ENCODE measurements at regions not wholly inside any gene's neighbourhood (a gene's known extent, or its start where the extent isn't known, plus 50 kb on each side); places are given as distances from the start of the nearest gene placed in this dataset.
"Not testable (repeated sequence)": the region's sequence is repeated elsewhere in the genome, so short reads cannot be mapped to it uniquely, and the experiment has no call there.

DNA sequence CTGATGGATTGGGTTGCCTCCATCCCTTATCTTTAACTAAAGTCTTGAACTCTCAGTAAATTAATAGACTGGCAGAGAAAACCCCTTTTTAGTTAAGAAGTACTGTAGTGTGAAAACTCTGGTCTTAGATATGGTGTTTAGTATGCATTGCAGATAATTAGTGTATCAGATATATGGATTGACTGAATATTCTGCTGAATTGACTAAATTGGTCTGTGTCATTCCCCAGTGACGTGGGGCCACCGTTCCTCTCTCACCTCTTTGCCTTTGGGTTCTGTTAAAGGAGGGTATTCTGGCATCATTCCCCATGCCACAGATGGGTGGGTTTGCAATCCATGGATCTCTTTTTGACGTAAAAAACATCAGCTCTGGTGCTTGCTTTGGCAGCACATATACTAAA, 67.1 kb upstream of the XPO1 start:
- Histone ChIP-seq H3K4me3 (ENCODE audit: low read length) (no peak overlapping the region), H3K4me1 (ENCODE audit: control insufficient read depth, low read depth, low read length) (no peaks in the 10 kb centered on the region), H3K36me3 (ENCODE audit: control insufficient read depth, low read depth, low read length) (no peaks in the 10 kb centered on the region), H3K9me3 (ENCODE audit: control insufficient read depth, low read depth, low read length) (no peaks in the 10 kb centered on the region), H3K9ac (ENCODE audit: low read length) (no peak overlapping the region), H3K27me3 (ENCODE audit: control insufficient read depth, insufficient read depth, low read length) (no peaks in the 10 kb centered on the region), H3K27ac (ENCODE audit: low read length) (no peak overlapping the region)

DNA sequence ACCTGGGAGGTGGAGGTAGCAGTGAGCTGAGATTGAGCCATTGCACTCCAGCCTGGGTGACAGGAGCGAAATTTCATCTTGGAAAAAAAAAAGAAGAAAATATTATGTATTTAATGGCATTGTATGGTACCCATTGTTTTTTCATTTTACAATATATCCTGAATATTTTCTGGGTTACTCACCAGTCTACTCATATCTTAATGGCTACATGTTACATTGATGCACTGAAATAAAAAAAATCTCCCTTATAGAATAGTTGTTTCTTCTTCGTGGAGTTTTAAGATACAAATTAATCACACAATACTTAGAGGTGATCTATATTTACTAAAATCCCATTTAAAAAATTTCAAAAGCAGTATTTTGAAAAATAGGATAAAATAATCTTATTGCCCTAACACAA, 66.3 kb upstream of the XPO1 start:
- H3K9me3 ChIP-seq (ENCODE audit: control insufficient read depth, low read depth, low read length), result no peaks in the 10 kb centered on the region
- no peaks in the 10 kb centered on the region for H3K36me3 ChIP-seq (ENCODE audit: control insufficient read depth, low read depth, low read length)
- no peak overlapping the region for H3K9ac ChIP-seq (ENCODE audit: low read length)
- H3K4me1 ChIP-seq (ENCODE audit: control insufficient read depth, low read depth, low read length), result no peaks in the 10 kb centered on the region
- no peak overlapping the region for H3K27ac ChIP-seq (ENCODE audit: low read length)
- no peak overlapping the region for H3K4me3 ChIP-seq (ENCODE audit: low read length)
- no peaks in the 10 kb centered on the region for H3K27me3 ChIP-seq (ENCODE audit: control insufficient read depth, insufficient read depth, low read length)

DNA sequence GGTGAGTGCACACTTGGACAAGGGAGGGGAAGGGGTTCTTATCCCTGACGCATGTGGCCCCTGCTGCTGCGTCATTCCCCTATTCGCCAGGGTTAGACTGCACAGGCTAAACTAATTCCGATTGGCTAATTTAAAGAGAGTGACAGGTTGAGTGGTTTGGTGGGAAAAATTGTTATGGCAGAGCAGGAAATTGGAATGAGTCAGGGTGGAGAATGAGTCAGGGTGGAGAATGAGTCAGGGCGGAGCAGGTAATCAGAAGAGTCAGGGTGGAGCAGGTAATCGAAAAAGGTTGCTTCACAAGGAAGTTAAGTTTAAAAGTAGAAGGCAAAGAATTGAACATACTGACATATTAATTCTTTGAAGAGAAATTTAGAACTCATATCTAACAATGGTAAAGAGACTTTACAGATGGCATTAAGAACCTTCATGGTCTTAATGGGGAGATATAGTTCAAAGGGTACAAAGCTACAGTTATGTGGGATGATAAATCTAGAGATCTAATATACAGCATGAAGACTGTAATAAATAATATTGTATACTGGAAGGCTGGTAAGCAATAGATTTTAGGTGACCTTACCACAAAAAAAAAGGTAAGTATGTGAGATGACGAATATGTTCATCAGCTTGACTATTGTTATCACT, 60.5 kb upstream of the XPO1 start:
- H3K27me3 ChIP-seq (ENCODE audit: control insufficient read depth, insufficient read depth, low read length); H3K27ac ChIP-seq (ENCODE audit: low read length): not testable (repeated sequence)

DNA sequence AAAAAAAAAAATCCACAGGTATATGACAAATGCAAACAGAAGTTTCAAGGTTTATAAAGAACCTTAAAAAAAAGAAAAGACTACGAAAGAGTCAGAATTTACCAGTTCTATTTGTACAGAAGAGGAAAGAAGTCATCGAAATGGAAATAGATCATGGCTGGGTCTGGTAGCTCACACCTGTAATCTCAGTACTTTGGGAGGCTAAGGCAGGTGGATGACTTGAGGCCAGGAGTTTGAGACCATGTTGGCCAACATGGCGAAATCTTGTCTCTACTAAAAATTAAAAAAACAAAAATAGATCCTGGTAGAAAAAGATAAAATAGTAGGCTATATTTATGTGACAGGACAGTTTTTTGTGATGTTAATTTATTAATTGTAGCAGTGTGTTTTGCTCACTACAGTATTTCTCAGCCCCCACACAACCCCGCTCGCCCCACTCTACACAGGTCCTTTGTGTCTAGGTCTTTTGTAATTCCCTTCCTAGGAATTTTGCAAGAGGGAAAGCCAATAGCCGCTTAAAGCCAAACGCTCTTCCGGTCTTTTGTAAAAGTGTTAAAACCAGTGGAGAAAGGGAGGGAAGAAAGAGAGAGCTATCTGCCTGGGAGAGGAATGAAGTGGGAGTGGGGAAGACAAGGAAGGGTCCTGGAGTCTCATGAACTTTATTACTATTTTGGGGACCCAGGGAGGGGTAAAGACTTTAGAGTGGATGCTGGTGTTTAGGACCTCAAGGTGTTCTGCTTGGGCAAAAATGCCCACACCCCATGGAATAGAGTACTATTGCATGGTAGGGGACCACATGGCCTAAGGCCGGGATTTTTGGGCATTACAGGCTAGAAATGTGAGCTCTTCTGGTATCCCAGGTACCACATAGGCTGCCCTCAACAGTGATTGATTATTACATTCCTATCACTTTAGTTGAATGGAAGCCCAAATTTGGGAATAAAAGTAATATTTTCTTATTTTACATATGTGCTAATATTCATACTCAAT, 59.4 kb upstream of the XPO1 start:
- Histone ChIP-seq H3K9ac (ENCODE audit: low read length) (peak overlapping the region; percentile 38), H3K27me3 (ENCODE audit: control insufficient read depth, insufficient read depth, low read length) (no peaks in the 10 kb centered on the region), H3K36me3 (ENCODE audit: control insufficient read depth, low read depth, low read length) (no peaks in the 10 kb centered on the region), H3K9me3 (ENCODE audit: control insufficient read depth, low read depth, low read length) (no peaks in the 10 kb centered on the region), H3K4me1 (ENCODE audit: control insufficient read depth, low read depth, low read length) (peaks cover 20% of the 10 kb centered on the region), H3K27ac (ENCODE audit: low read length) (peak overlapping the region; percentile 90), H3K4me3 (ENCODE audit: low read length) (no peak overlapping the region)

More for the DNA sequence above, 60.5 kb upstream of the XPO1 start:
- H3K4me1 ChIP-seq (ENCODE audit: control insufficient read depth, low read depth, low read length), result peaks cover 20% of the 10 kb centered on the region
- not testable (repeated sequence) for H3K9me3 ChIP-seq (ENCODE audit: control insufficient read depth, low read depth, low read length); H3K9ac ChIP-seq (ENCODE audit: low read length); H3K36me3 ChIP-seq (ENCODE audit: control insufficient read depth, low read depth, low read length); H3K4me3 ChIP-seq (ENCODE audit: low read length)

DNA sequence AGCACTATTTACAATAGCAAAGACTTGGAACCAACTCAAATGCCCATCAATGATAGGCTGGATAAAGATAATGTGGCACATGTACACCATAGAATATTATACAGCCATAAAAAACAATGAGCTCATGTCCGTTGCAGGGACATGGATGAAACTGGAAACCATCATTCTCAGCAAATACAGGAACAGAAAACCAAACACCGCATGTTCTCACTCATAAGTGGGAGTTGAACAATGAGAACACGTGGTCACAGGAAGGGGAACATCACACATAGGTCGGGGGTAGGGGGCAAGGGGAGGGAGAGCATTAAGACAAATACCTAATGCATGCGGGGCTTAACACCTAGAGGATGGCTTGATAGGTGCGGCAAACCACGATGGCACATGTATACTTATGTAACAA, 56.0 kb upstream of the XPO1 start:
- not testable (repeated sequence) for H3K9ac ChIP-seq (ENCODE audit: low read length); H3K9me3 ChIP-seq (ENCODE audit: control insufficient read depth, low read depth, low read length); H3K27ac ChIP-seq (ENCODE audit: low read length); H3K36me3 ChIP-seq (ENCODE audit: control insufficient read depth, low read depth, low read length); H3K27me3 ChIP-seq (ENCODE audit: control insufficient read depth, insufficient read depth, low read length); H3K4me3 ChIP-seq (ENCODE audit: low read length)
- H3K4me1 ChIP-seq (ENCODE audit: control insufficient read depth, low read depth, low read length), result peaks cover 20% of the 10 kb centered on the region

DNA sequence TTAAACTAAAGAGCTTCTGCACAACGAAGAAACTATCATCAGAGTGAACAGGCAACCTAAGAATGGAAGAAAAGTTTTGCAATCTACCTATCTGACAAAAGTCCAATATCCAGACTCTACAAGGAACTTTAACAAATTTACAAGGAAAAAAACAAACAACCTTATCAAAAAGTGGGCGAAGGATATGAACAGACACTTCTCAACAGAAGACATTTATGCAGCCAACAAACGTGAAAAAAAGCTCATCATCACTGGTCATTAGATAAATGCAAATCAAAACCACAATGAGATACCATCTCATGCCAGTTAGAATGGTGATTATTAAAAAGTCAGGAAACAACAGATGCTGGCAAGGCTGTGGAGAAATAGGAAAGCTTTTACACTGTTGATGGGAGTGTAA, 55.5 kb upstream of the XPO1 start:
- not testable (repeated sequence) for H3K27me3 ChIP-seq (ENCODE audit: control insufficient read depth, insufficient read depth, low read length); H3K36me3 ChIP-seq (ENCODE audit: control insufficient read depth, low read depth, low read length); H3K9me3 ChIP-seq (ENCODE audit: control insufficient read depth, low read depth, low read length); H3K4me3 ChIP-seq (ENCODE audit: low read length); H3K27ac ChIP-seq (ENCODE audit: low read length); H3K9ac ChIP-seq (ENCODE audit: low read length)
- H3K4me1 ChIP-seq (ENCODE audit: control insufficient read depth, low read depth, low read length), result peaks cover 20% of the 10 kb centered on the region

DNA sequence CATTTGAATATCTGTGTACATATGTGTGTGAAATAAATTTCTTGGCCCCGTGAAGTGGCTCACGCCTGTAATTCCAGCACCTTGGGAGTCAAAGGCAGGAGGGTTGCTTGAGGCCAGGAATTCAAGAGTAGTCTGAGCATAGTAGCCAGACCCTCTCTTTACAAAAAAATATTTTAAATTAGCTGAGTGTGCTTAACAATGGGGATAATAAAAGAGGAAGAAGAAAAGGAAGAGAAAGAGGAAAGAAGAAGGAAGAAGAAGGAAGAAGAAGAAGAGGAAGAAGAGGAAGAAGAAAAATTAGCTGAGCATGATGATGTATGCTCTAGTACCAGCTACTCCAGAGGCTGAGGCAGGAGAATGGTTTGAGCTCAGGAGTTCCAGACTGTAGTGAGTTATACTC, 52.1 kb upstream of the XPO1 start:
- no peaks in the 10 kb centered on the region for H3K27me3 ChIP-seq (ENCODE audit: control insufficient read depth, insufficient read depth, low read length)
- no peaks in the 10 kb centered on the region for H3K4me1 ChIP-seq (ENCODE audit: control insufficient read depth, low read depth, low read length)
- no peaks in the 10 kb centered on the region for H3K36me3 ChIP-seq (ENCODE audit: control insufficient read depth, low read depth, low read length)
- no peak overlapping the region for H3K9ac ChIP-seq (ENCODE audit: low read length)
- no peak overlapping the region for H3K4me3 ChIP-seq (ENCODE audit: low read length)
- H3K9me3 ChIP-seq (ENCODE audit: control insufficient read depth, low read depth, low read length), result no peaks in the 10 kb centered on the region
- no peak overlapping the region for H3K27ac ChIP-seq (ENCODE audit: low read length)

DNA sequence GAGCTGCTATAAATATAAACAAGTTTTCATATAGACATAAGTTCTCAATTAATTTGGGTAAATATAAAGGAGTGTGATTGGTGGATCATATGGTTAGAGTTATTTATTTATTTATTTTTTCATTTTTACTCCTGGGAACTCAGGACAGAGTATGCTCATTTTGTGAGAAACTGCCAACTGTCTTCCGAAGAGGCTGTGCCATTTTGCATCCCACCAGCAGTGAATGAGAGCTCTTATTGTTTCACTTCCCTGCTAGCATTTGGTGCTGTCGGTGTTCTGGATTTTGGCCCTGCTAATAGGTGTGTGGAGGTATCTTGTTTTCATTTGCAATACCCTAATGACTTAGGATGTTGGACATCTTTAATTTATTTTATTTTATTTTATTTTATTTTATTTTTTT, 50.4 kb upstream of the XPO1 start:
- no peaks in the 10 kb centered on the region for H3K27me3 ChIP-seq (ENCODE audit: control insufficient read depth, insufficient read depth, low read length)

More for the DNA sequence above, 50.4 kb upstream of the XPO1 start:
- Histone ChIP-seq H3K4me3 (ENCODE audit: low read length) (no peak overlapping the region), H3K9me3 (ENCODE audit: control insufficient read depth, low read depth, low read length) (no peaks in the 10 kb centered on the region), H3K9ac (ENCODE audit: low read length) (no peak overlapping the region), H3K4me1 (ENCODE audit: control insufficient read depth, low read depth, low read length) (no peaks in the 10 kb centered on the region), H3K36me3 (ENCODE audit: control insufficient read depth, low read depth, low read length) (no peaks in the 10 kb centered on the region), H3K27ac (ENCODE audit: low read length) (no peak overlapping the region)
